ENCODE measurements at regions not wholly inside any gene's neighbourhood (a gene's known extent, or its start where the extent isn't known, plus 50 kb on each side); places are given as distances from the start of the nearest gene placed in this dataset.

- no peaks in the 10 kb centered on the region for H3K9me3 Mint-ChIP-seq (ENCODE audit: insufficient read depth)
- Histone ChIP-seq H3K9ac (ENCODE audit: low read length) (no peak overlapping the region), H3K36me3 (replicated peaks in 1 of 2; ENCODE audit: control extremely low read depth in 1 of 2, control insufficient read depth in 1 of 2, extremely low read depth in 1 of 2, insufficient read depth in 2 of 2, low read length in 1 of 2) (no peaks in the 10 kb centered on the region), H2AFZ (ENCODE audit: insufficient read depth, low read depth, low read length, poor library complexity, severe bottlenecking) (no peak overlapping the region), H3K4me1 (ENCODE audit: control insufficient read depth in 2 of 2, insufficient read depth in 2 of 2, low read length in 2 of 2) (no peaks in the 10 kb centered on the region), H3K4me3 (ENCODE audit: control extremely low read depth in 1 of 5, extremely low read depth in 1 of 5, insufficient read depth in 1 of 5, low read depth in 2 of 5, low read length in 4 of 5) (no peak overlapping the region), H4K20me1 (ENCODE audit: control insufficient read depth, insufficient read depth, low read length, poor library complexity, severe bottlenecking) (no peaks in the 10 kb centered on the region), H3K27ac (ENCODE audit: low read length in 2 of 2) (no peak overlapping the region), H3K27me3 (replicated peaks in 1 of 4; ENCODE audit: control extremely low read depth in 1 of 4, control insufficient read depth in 3 of 4, insufficient read depth in 4 of 4, low read length in 3 of 4) (no peaks in the 10 kb centered on the region), H3K9me3 (ENCODE audit: control extremely low read depth in 1 of 3, control insufficient read depth in 2 of 3, insufficient read depth in 1 of 3, low read length in 2 of 3) (peaks cover 0 to 1% (median 0%) of the 10 kb centered on the region in 3 donors), H3K79me2 (ENCODE audit: control insufficient read depth, insufficient read depth, low read length) (no peaks in the 10 kb centered on the region), H3K4me2 (replicated peaks; ENCODE audit: low read depth, low read length, poor library complexity, severe bottlenecking) (no peak overlapping the region)
- TF ChIP-seq CTCF (IDR thresholded peaks at IDR 0.05) (no peak), EZH2 (IDR thresholded peaks at IDR 0.05; ENCODE audit: borderline replicate concordance, insufficient read depth, low read depth, low read length, poor library complexity, severe bottlenecking) (no peak)
- ChIA-PET CTCF (no interaction called here), POLR2A (no interaction called here)
- peaks cover 3% of the 10 kb centered on the region for H3K27me3 Mint-ChIP-seq
- no peak for ATAC-seq (ENCODE audit: low read depth)
- H3K27ac Mint-ChIP-seq, result no peak overlapping the region
- DNase-seq, result no peak
- no peak overlapping the region for H3K4me3 Mint-ChIP-seq
- no peaks in the 10 kb centered on the region for H3K4me1 Mint-ChIP-seq
- intact Hi-C loops (cut with micrococcal nuclease), result loop anchor here (5.0 kb wide), 1 partner anchor 928 kb away; no protein-coding TSS in a partner anchor
These were observed 151.1 kb upstream of the ARHGEF26 start for GRCh38 chr3:153970047-153970446.

- Histone ChIP-seq H4K20me1 (ENCODE audit: control insufficient read depth, insufficient read depth, low read length, poor library complexity, severe bottlenecking) (no peaks in the 10 kb centered on the region), H3K27ac (ENCODE audit: low read length in 2 of 2) (no peak overlapping the region), H2AFZ (ENCODE audit: insufficient read depth, low read depth, low read length, poor library complexity, severe bottlenecking) (no peak overlapping the region), H3K36me3 (replicated peaks in 1 of 2; ENCODE audit: control extremely low read depth in 1 of 2, control insufficient read depth in 1 of 2, extremely low read depth in 1 of 2, insufficient read depth in 2 of 2, low read length in 1 of 2) (no peaks in the 10 kb centered on the region), H3K4me2 (replicated peaks; ENCODE audit: low read depth, low read length, poor library complexity, severe bottlenecking) (no peak overlapping the region), H3K4me1 (ENCODE audit: control insufficient read depth in 2 of 2, insufficient read depth in 2 of 2, low read length in 2 of 2) (no peaks in the 10 kb centered on the region), H3K9me3 (ENCODE audit: control extremely low read depth in 1 of 3, control insufficient read depth in 2 of 3, insufficient read depth in 1 of 3, low read length in 2 of 3) (peaks cover 0 to 1% (median 0%) of the 10 kb centered on the region in 3 donors), H3K9ac (ENCODE audit: low read length) (no peak overlapping the region), H3K27me3 (replicated peaks in 1 of 4; ENCODE audit: control extremely low read depth in 1 of 4, control insufficient read depth in 3 of 4, insufficient read depth in 4 of 4, low read length in 3 of 4) (no peaks in the 10 kb centered on the region), H3K4me3 (ENCODE audit: control extremely low read depth in 1 of 5, extremely low read depth in 1 of 5, insufficient read depth in 1 of 5, low read depth in 2 of 5, low read length in 4 of 5) (no peak overlapping the region), H3K79me2 (ENCODE audit: control insufficient read depth, insufficient read depth, low read length) (no peaks in the 10 kb centered on the region)
- intact Hi-C loops (cut with micrococcal nuclease), result loop anchor here (5.0 kb wide), 1 partner anchor 929 kb away; no protein-coding TSS in a partner anchor
- Mint-ChIP-seq H3K27me3 (peaks cover 3% of the 10 kb centered on the region), H3K27ac (no peak overlapping the region), H3K9me3 (ENCODE audit: insufficient read depth) (no peaks in the 10 kb centered on the region), H3K4me1 (no peaks in the 10 kb centered on the region), H3K4me3 (no peak overlapping the region)
- ATAC-seq (ENCODE audit: low read depth) (no peak), DNase-seq (no peak)
- ChIA-PET CTCF (no interaction called here), POLR2A (no interaction called here)
- TF ChIP-seq EZH2 (IDR thresholded peaks at IDR 0.05; ENCODE audit: borderline replicate concordance, insufficient read depth, low read depth, low read length, poor library complexity, severe bottlenecking), result no peak
- TF ChIP-seq CTCF (IDR thresholded peaks at IDR 0.05), result no peak
- WGBS (ENCODE audit: insufficient coverage), result no CpG with 5 or more reads among the region's 1 CpG
These were observed 150.3 kb upstream of the ARHGEF26 start for GRCh38 chr3:153970741-153971347.
